ENCODE measurements at regions not wholly inside any gene's neighbourhood (a gene's known extent, or its start where the extent isn't known, plus 50 kb on each side); places are given as distances from the start of the nearest gene placed in this dataset.
"Not testable (repeated sequence)": the region's sequence is repeated elsewhere in the genome, so short reads cannot be mapped to it uniquely, and the experiment has no call there.

DNA sequence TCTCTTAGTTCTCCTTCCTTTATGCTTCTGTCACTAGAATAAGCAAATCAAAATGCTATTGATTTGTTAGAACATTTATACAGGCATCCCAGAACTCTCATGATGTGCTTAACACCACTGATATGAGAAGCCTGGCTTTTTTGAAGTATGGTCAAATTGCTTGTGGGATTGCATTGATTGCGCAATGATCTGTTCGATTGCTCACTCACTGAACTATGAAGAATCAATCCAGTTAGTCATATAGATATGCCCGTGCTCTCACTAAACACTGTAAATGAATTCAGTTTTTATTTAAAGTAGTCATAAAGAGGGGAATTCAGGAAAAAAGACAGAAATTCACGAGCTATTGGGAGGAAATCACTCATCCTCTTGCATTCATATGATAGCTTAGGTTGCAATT is 1237.8 kb downstream of the SUCLG1 start:
- H3K4me1 ChIP-seq: no peaks in the 10 kb centered on the region
- WGBS: 76% methylated on average over 4 of the region's 4 CpGs
- no peak overlapping the region for H3K4me3 ChIP-seq
- H3K27ac ChIP-seq: no peak overlapping the region
- H3K27me3 ChIP-seq: no peaks in the 10 kb centered on the region
- no peaks in the 10 kb centered on the region for H3K9me3 ChIP-seq
- TF ChIP-seq EP300 (IDR thresholded peaks at IDR 0.05) (no peak), POLR2AphosphoS5 (IDR thresholded peaks at IDR 0.05) (no peak)
- no peaks in the 10 kb centered on the region for H3K36me3 ChIP-seq
- no peak for DNase-seq (ENCODE audit: low spot score in 2 of 2)

- Histone ChIP-seq H3K4me3 (no peak overlapping the region), H3K27me3 (no peaks in the 10 kb centered on the region), H3K4me1 (no peaks in the 10 kb centered on the region), H3K36me3 (no peaks in the 10 kb centered on the region), H3K27ac (no peak overlapping the region), H3K9me3 (no peaks in the 10 kb centered on the region)
- WGBS: 83% methylated on average over 4 of the region's 4 CpGs
- no peak for DNase-seq (ENCODE audit: low spot score in 2 of 2)
- TF ChIP-seq POLR2AphosphoS5 (IDR thresholded peaks at IDR 0.05) (no peak), EP300 (IDR thresholded peaks at IDR 0.05) (no peak), POLR2A (IDR thresholded peaks at IDR 0.05) (no peak)
- TF ChIP-seq, protein P1, sequence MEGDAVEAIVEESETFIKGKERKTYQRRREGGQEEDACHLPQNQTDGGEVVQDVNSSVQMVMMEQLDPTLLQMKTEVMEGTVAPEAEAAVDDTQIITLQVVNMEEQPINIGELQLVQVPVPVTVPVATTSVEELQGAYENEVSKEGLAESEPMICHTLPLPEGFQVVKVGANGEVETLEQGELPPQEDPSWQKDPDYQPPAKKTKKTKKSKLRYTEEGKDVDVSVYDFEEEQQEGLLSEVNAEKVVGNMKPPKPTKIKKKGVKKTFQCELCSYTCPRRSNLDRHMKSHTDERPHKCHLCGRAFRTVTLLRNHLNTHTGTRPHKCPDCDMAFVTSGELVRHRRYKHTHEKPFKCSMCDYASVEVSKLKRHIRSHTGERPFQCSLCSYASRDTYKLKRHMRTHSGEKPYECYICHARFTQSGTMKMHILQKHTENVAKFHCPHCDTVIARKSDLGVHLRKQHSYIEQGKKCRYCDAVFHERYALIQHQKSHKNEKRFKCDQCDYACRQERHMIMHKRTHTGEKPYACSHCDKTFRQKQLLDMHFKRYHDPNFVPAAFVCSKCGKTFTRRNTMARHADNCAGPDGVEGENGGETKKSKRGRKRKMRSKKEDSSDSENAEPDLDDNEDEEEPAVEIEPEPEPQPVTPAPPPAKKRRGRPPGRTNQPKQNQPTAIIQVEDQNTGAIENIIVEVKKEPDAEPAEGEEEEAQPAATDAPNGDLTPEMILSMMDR (IDR thresholded peaks at IDR 0.05): no peak
Observed at GRCh38 chr2:83217854-83218253, 1241.2 kb downstream of the SUCLG1 start.

- no peak for TF ChIP-seq POLR2AphosphoS5 (IDR thresholded peaks at IDR 0.05)
- TF ChIP-seq POLR2A (IDR thresholded peaks at IDR 0.05): no peak
- TF ChIP-seq, protein P1 (IDR thresholded peaks at IDR 0.05): no peak
- no peak for TF ChIP-seq EP300 (IDR thresholded peaks at IDR 0.05)
- no peak for DNase-seq (ENCODE audit: low spot score in 2 of 2)
- Histone ChIP-seq H3K27me3 (no peaks in the 10 kb centered on the region), H3K36me3 (no peaks in the 10 kb centered on the region), H3K9me3 (no peaks in the 10 kb centered on the region), H3K4me1 (no peaks in the 10 kb centered on the region), H3K4me3 (no peak overlapping the region), H3K27ac (no peak overlapping the region)
- WGBS: 2% methylated on average over 1 of the region's 1 CpG
Observed at GRCh38 chr2:83196225-83196624, 1262.9 kb downstream of the SUCLG1 start.

GRCh38 chr2:83191316-83191715 is 1267.8 kb downstream of the SUCLG1 start:
- no peak overlapping the region for H3K27ac ChIP-seq
- WGBS: 61% methylated on average over 2 of the region's 2 CpGs
- no peak for DNase-seq (ENCODE audit: low spot score in 2 of 2)

DNA sequence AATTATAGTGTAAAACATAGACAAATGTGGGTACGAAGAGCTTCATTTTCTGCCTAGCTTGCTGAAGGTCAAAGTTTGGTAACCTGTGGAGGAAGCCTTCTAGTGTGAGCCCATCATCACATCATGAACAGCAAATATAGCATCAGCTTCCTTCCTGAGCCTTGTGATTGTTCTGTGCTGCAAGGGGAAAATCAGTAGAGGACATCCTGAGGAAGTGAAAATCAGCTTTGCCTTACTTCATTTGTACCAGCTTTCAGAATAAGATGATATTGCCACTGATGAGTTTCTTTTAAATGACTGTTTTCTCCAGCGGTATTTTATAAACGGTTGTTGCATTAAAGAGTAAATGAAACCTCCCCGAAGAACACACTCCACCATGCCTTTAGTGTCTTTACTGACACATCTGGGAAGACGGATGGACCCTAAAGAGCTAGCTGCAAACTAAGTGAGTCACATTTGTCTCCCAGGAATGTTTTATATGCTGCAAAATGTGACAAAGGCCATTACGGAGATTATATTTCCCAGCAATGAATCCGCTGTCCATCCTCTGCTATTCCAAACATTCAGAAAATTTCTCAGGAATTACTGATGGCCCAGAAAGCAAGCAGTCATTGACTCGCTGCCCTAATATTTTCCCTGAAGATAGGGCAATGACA is 1272.8 kb downstream of the SUCLG1 start:
- TF ChIP-seq POLR2AphosphoS5 (IDR thresholded peaks at IDR 0.05) (no peak), POLR2A (IDR thresholded peaks at IDR 0.05) (no peak), EP300 (IDR thresholded peaks at IDR 0.05) (no peak)
- TF ChIP-seq, protein P1 (IDR thresholded peaks at IDR 0.05): no peak
- Histone ChIP-seq H3K27ac (no peak overlapping the region), H3K4me1 (no peaks in the 10 kb centered on the region), H3K27me3 (no peaks in the 10 kb centered on the region), H3K4me3 (no peak overlapping the region), H3K36me3 (no peaks in the 10 kb centered on the region), H3K9me3 (no peaks in the 10 kb centered on the region)
- WGBS: 82% methylated on average over 8 of the region's 8 CpGs
- no peak for DNase-seq (ENCODE audit: low spot score in 2 of 2)

More at GRCh38 chr2:83191316-83191715, 1267.8 kb downstream of the SUCLG1 start:
- no peak for TF ChIP-seq POLR2A (IDR thresholded peaks at IDR 0.05)
- TF ChIP-seq, protein P1 (IDR thresholded peaks at IDR 0.05): no peak
- no peak for TF ChIP-seq POLR2AphosphoS5 (IDR thresholded peaks at IDR 0.05)
- TF ChIP-seq EP300 (IDR thresholded peaks at IDR 0.05): no peak
- H3K4me3 ChIP-seq: no peak overlapping the region
- no peaks in the 10 kb centered on the region for H3K9me3 ChIP-seq
- H3K36me3 ChIP-seq: no peaks in the 10 kb centered on the region
- no peaks in the 10 kb centered on the region for H3K27me3 ChIP-seq
- H3K4me1 ChIP-seq: no peaks in the 10 kb centered on the region

DNA sequence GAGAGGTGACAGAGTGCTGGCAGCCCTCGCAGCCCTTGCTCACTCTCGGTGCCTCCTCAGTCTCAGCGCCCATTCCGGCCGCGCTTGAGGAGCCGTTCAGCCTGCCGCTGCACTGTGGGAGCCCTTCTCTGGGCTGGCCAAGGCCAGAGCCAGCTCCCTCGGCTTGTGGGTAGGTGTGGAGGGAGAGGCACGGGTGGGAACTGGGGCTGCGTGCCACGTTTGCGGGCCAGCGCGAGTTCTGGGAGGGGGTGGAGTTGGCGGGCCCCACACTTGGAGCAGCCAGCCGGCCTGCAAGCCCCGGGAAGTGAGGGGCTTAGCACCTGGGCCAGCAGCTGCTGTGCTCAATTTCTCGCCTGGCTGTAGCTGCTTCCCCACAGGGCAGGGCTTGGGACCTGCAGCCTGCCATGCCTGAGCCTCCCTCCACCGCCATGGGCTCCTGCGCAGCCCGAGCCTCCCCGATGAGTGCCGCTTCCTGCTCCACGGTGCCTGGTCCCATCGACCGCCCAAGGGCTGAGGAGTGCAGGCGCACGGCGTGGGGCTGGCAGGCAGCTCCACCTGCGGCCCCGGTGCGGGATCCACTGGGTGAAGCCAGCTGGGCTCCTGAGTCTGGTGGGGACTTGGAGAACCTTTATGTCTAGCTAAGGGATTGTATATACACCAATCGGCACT is 1278.1 kb downstream of the SUCLG1 start:
- not testable (repeated sequence) for H3K9me3 ChIP-seq; H3K4me3 ChIP-seq; H3K36me3 ChIP-seq; H3K27ac ChIP-seq; H3K4me1 ChIP-seq; DNase-seq (ENCODE audit: low spot score in 2 of 2); H3K27me3 ChIP-seq
- 88% methylated on average over 9 of the region's 34 CpGs for WGBS
